Lower lobe of right lung (tissue), 2 donors: ENCODE measurements at regions not wholly inside any gene's neighbourhood (a gene's known extent, or its start where the extent isn't known, plus 50 kb on each side); places are given as distances from the start of the nearest gene placed in this dataset.

Source experiments
- ATAC-seq, 2 donors: fragments of 200-7000 bp; cut with Tn5 transposase; one replicate each; pipeline ENCODE4 v1.9.1; 2020 to 2022; ENCODE audit warnings: mild to moderate bottlenecking in 2 of 2, moderate library complexity in 2 of 2
- DNase-seq: peaks from one replicate; pipeline ENCODE4 v3.0.0-alpha.2; 2020
- H3K27ac ChIP-seq: fragments of 200-600 bp; one replicate; pipeline ENCODE4 v1.8.0; 2022
- H3K27me3 ChIP-seq: fragments of 200-600 bp; one replicate; pipeline ENCODE4 v1.8.0; 2022; ENCODE audit warnings: low read depth
- H3K36me3 ChIP-seq: fragments of 200-600 bp; one replicate; pipeline ENCODE4 v1.8.0; 2022; ENCODE audit warnings: mild to moderate bottlenecking
- H3K4me1 ChIP-seq: fragments of 200-600 bp; one replicate; pipeline ENCODE4 v1.8.0; 2022
- H3K4me3 ChIP-seq: fragments of 200-600 bp; one replicate; pipeline ENCODE4 v1.8.0; 2022; ENCODE audit warnings: mild to moderate bottlenecking
- H3K9me3 ChIP-seq: fragments of 200-600 bp; one replicate; pipeline ENCODE4 v1.8.0; 2022
- CTCF ChIP-seq: fragments of 200-600 bp; IDR thresholded peaks from one replicate; pipeline ENCODE4 v1.8.0; 2022; ENCODE audit warnings: antibody characterized with exemption, mild to moderate bottlenecking
- intact Hi-C: fragments of 100-400 bp; cut with DNase I; formaldehyde crosslinking; loops from one replicate; pipeline ENCODE4 v1.11.0; 2022
- donor health status: DM: no; HTN: yes; CAD: no; lungs with severe emphysema.

- H3K27me3 ChIP-seq: no peaks in the 10 kb centered on the region
- peaks cover 14% of the 10 kb centered on the region for H3K4me1 ChIP-seq
- no peak for TF ChIP-seq CTCF
- H3K9me3 ChIP-seq: no peaks in the 10 kb centered on the region
- H3K27ac ChIP-seq: no peak overlapping the region
- H3K36me3 ChIP-seq: no peaks in the 10 kb centered on the region
- ATAC-seq (no peak), DNase-seq (no peak)
- intact Hi-C loops: no loop called here
- H3K4me3 ChIP-seq: no peak overlapping the region
Measured at GRCh38 chr15:62942428-62942827, 100.1 kb upstream of the TPM1 start.

DNA sequence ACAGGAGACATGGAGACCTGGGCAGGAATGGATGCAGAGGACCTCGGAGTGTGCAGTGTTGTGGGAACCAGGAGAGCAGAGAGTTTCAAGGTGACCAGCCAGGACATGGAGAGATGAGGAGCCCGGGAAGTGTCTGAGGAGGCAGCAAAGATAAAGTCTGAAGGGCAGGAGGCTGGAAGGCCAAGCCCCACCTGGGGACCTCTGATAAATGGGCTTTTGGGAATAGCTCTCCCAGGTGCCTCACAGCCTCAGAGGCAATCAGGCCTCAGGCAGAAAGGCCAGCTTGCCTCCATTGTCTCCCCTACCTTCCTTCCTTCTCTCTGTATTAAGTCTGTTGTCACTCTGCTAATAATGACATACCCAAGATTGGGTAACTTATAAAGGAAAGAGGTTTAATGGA lies 97.5 kb upstream of the TPM1 start:
- Histone ChIP-seq H3K4me1 (peaks cover 13% of the 10 kb centered on the region), H3K9me3 (no peaks in the 10 kb centered on the region), H3K4me3 (no peak overlapping the region), H3K27ac (no peak overlapping the region), H3K36me3 (no peaks in the 10 kb centered on the region), H3K27me3 (peaks cover under 1% of the 10 kb centered on the region)
- DNase-seq (no peak), ATAC-seq (no peak)
- no peak for TF ChIP-seq CTCF
- intact Hi-C loops: no loop called here

GRCh38 chr15:62945760-62946159 lies 96.8 kb upstream of the TPM1 start:
- no peaks in the 10 kb centered on the region for H3K36me3 ChIP-seq
- peaks cover 6% of the 10 kb centered on the region for H3K4me1 ChIP-seq
- intact Hi-C loops: no loop called here
- no peak for TF ChIP-seq CTCF
- no peaks in the 10 kb centered on the region for H3K9me3 ChIP-seq
- no peak overlapping the region for H3K4me3 ChIP-seq
- H3K27me3 ChIP-seq: peaks cover 3% of the 10 kb centered on the region
- H3K27ac ChIP-seq: no peak overlapping the region
- DNase-seq (no peak), ATAC-seq (no peak)

GRCh38 chr15:62946940-62947339 lies 95.6 kb upstream of the TPM1 start:
- ATAC-seq (no peak), DNase-seq (no peak)
- H3K4me3 ChIP-seq: no peak overlapping the region
- H3K27me3 ChIP-seq: peaks cover 3% of the 10 kb centered on the region
- no peaks in the 10 kb centered on the region for H3K4me1 ChIP-seq
- H3K36me3 ChIP-seq: no peaks in the 10 kb centered on the region
- no peak for TF ChIP-seq CTCF
- intact Hi-C loops: no loop called here
- H3K9me3 ChIP-seq: no peaks in the 10 kb centered on the region
- no peak overlapping the region for H3K27ac ChIP-seq

DNA sequence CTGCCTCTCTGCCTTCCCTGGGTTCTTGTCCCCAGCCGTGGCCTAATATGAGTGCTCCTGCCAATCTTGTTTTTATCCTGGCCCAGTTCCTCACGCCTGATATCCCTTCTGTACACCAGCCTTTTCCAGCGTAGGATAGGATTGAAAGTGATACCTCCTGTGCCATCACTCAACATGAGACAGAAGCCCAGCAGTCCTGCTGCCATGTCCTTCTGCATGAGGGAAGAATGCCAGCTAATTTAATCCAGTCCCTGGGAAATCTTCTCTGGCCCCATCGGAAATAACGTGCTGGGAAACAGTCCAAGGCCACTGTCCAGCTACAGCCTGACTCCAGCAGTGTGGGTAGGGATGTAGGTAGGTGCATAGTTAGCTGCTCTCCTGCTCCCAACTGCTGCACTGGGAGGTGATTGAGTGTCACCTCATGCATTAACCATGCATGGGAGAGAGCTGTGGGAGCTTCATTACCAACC lies 92.0 kb upstream of the TPM1 start:
- DNase-seq (no peak), ATAC-seq (no peak)
- H3K4me1 ChIP-seq: no peaks in the 10 kb centered on the region
- H3K9me3 ChIP-seq: no peaks in the 10 kb centered on the region
- intact Hi-C loops: no loop called here
- no peak overlapping the region for H3K4me3 ChIP-seq
- TF ChIP-seq CTCF: no peak
- H3K36me3 ChIP-seq: no peaks in the 10 kb centered on the region
- no peak overlapping the region for H3K27ac ChIP-seq
- H3K27me3 ChIP-seq: peaks cover 13% of the 10 kb centered on the region

DNA sequence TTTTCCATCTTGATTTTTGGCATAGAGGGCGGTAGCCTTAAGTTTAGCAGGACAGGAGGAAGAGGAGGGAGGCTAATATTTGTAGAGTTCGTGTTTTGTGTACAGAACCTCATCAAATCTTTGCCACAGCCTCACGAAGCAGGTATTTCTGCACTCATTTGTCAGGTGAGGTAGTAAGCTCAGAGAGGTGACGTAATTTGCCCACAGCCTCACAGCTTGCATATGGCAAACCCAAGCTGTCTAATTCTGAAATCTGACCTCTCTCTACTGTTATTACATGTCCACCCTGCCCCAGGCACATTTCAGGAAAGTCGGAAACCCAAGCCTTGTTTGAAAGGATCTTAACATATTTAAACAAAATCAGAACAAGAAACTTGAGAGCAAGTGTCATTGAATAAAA lies 91.1 kb upstream of the TPM1 start:
- intact Hi-C loops: no loop called here
- Histone ChIP-seq H3K27me3 (peaks cover 13% of the 10 kb centered on the region), H3K36me3 (no peaks in the 10 kb centered on the region), H3K4me3 (no peak overlapping the region), H3K27ac (no peak overlapping the region), H3K4me1 (no peaks in the 10 kb centered on the region), H3K9me3 (no peaks in the 10 kb centered on the region)
- ATAC-seq: no peak
- no peak for TF ChIP-seq CTCF
- DNase-seq: no peak
